Nephron (organoid): ENCODE measurements at regions not wholly inside any gene's neighbourhood (a gene's known extent, or its start where the extent isn't known, plus 50 kb on each side); places are given as distances from the start of the nearest gene placed in this dataset.

ENCODE experiments used
- H3K27ac Mint-ChIP-seq, 3 experiments: 2 replicates each; pipeline ENCODE4 v1.8.0; 2020; ENCODE audit warnings: mixed read lengths in 3 of 3, mild to moderate bottlenecking in 2 of 3, moderate library complexity in 1 of 3
- H3K27me3 Mint-ChIP-seq: 2 replicates; pipeline ENCODE4 v1.8.0; 2021; ENCODE audit warnings: low read depth, mild to moderate bottlenecking, moderate library complexity, mixed read lengths
- H3K36me3 Mint-ChIP-seq: 2 replicates; pipeline ENCODE4 v1.8.0; 2020; ENCODE audit warnings: low read depth, mixed read lengths
- H3K4me1 Mint-ChIP-seq: 2 replicates; pipeline ENCODE4 v1.8.0; 2020; ENCODE audit warnings: mixed read lengths
- H3K4me3 Mint-ChIP-seq, 3 experiments: 2 replicates each; pipeline ENCODE4 v1.8.0; 2020; ENCODE audit warnings: mild to moderate bottlenecking in 3 of 3, mixed read lengths in 3 of 3, moderate library complexity in 2 of 3
- H3K9me3 Mint-ChIP-seq: 2 replicates; pipeline ENCODE4 v1.8.0; 2020; ENCODE audit warnings: mixed read lengths
- TF ChIP-seq, protein P1 (sequence below), 3 experiments: fragments of 200-600 bp; sonication (generic); IDR thresholded peaks; one replicate each; pipeline ENCODE4 v1.5.0; 2021; ENCODE audit warnings: antibody characterized with exemption in 3 of 3; ENCODE audit not compliant: unreplicated experiment in 3 of 3

- H3K27me3 Mint-ChIP-seq, result peaks cover 3% of the 10 kb centered on the region
- H3K36me3 Mint-ChIP-seq, result no peaks in the 10 kb centered on the region
- H3K4me1 Mint-ChIP-seq, result no peaks in the 10 kb centered on the region
- H3K27ac Mint-ChIP-seq, result no peak overlapping the region
- no peak overlapping the region for H3K4me3 Mint-ChIP-seq
- H3K9me3 Mint-ChIP-seq, result peaks cover 5% of the 10 kb centered on the region
- TF ChIP-seq, protein P1, sequence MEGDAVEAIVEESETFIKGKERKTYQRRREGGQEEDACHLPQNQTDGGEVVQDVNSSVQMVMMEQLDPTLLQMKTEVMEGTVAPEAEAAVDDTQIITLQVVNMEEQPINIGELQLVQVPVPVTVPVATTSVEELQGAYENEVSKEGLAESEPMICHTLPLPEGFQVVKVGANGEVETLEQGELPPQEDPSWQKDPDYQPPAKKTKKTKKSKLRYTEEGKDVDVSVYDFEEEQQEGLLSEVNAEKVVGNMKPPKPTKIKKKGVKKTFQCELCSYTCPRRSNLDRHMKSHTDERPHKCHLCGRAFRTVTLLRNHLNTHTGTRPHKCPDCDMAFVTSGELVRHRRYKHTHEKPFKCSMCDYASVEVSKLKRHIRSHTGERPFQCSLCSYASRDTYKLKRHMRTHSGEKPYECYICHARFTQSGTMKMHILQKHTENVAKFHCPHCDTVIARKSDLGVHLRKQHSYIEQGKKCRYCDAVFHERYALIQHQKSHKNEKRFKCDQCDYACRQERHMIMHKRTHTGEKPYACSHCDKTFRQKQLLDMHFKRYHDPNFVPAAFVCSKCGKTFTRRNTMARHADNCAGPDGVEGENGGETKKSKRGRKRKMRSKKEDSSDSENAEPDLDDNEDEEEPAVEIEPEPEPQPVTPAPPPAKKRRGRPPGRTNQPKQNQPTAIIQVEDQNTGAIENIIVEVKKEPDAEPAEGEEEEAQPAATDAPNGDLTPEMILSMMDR (IDR thresholded peaks at IDR 0.05; ENCODE audit: unreplicated experiment in 3 of 3), result no peak
Observed at GRCh38 chr9:78871452-78872331, 574.8 kb downstream of the PSAT1 start.

DNA sequence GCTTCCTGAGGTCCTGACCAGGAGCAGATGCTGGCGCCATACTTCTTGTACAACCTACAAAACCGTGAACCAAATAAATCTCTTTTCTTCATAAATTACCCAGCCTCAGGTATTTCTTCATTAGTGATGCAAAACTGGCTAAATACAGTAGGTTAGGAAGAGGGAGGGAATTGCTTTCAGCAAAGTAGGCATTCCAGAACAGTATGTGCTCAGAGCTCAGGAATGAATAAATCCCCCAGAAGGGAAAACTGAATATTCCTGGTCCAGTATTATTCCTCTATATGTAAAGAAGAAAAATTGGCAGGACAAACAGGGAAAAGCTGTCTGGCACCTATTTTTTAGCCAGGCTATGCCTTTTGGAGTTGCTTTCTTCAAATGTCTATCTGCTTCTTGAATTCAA lies 577.1 kb downstream of the PSAT1 start:
- Mint-ChIP-seq H3K4me3 (no peak overlapping the region), H3K9me3 (peaks cover 5% of the 10 kb centered on the region), H3K27me3 (peaks cover 3% of the 10 kb centered on the region), H3K4me1 (no peaks in the 10 kb centered on the region), H3K27ac (no peak overlapping the region), H3K36me3 (no peaks in the 10 kb centered on the region)
- TF ChIP-seq, protein P1 (IDR thresholded peaks at IDR 0.05; ENCODE audit: unreplicated experiment in 3 of 3), result no peak

DNA sequence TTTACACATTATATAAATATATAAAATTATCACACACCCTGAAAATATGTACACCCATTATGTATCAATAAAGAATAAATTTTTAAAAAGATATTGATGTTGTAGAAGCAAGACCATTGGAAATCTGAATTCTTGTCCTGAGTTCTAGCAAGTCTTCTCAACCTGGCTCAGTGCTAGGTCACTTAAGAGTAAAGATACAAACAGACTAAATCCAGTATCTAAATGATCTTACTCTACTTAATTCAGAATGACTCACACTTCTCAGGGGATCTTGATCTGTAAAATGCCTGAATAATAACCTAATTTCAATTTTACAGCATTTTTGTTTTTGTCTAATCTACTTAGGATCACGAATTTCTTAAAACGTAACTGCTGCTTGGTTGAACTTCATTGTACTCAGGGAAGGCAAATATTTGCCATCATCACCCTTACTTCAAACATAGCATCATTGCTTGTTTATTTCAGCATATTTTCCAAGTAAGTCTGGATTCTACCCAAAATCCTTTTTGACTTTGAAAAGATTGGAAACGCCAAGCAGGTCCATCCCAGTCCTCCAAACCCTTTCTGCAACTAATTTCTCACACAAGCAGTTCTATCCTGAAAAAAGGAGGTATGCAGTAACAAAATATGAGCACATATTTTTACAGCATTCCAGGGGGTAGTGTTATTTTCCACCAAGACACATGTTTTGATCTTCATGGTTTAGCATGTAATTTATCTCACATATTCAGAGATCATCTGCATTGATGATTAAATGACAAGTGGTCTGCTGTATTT lies 582.6 kb downstream of the PSAT1 start:
- TF ChIP-seq, protein P1 (IDR thresholded peaks at IDR 0.05; ENCODE audit: unreplicated experiment in 3 of 3), result no peak
- Mint-ChIP-seq H3K9me3 (no peaks in the 10 kb centered on the region), H3K36me3 (no peaks in the 10 kb centered on the region), H3K27ac (no peak overlapping the region), H3K4me1 (no peaks in the 10 kb centered on the region), H3K27me3 (no peaks in the 10 kb centered on the region), H3K4me3 (no peak overlapping the region)

DNA sequence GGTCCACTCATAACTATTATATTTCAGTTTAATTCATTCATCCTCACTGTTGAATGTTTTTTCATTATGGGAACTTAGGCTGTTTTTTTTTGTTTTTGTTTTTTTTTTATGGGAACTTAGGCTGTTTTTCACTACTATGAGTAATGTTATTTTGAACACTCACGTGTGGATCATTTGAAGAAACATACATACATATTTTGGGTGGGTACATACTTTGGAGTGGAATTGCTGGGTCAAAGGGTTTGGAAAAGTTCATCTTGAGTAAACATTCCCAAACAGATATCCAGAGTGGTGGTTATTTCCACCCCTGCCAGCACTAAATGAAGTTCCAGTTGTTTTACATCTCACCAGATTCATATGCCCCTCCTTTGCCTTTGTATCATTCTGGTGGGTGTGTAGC lies 584.4 kb downstream of the PSAT1 start:
- Mint-ChIP-seq H3K27me3 (no peaks in the 10 kb centered on the region), H3K9me3 (no peaks in the 10 kb centered on the region)

GRCh38 chr9:78882481-78882880 lies 585.6 kb downstream of the PSAT1 start:
- no peak overlapping the region for H3K27ac Mint-ChIP-seq
- no peak overlapping the region for H3K4me3 Mint-ChIP-seq
- TF ChIP-seq, protein P1 (IDR thresholded peaks at IDR 0.05; ENCODE audit: unreplicated experiment in 3 of 3), result no peak
- no peaks in the 10 kb centered on the region for H3K9me3 Mint-ChIP-seq
- H3K4me1 Mint-ChIP-seq, result no peaks in the 10 kb centered on the region
- H3K27me3 Mint-ChIP-seq, result no peaks in the 10 kb centered on the region
- H3K36me3 Mint-ChIP-seq, result no peaks in the 10 kb centered on the region

More for the DNA sequence above, 584.4 kb downstream of the PSAT1 start:
- no peaks in the 10 kb centered on the region for H3K36me3 Mint-ChIP-seq
- TF ChIP-seq, protein P1 (IDR thresholded peaks at IDR 0.05; ENCODE audit: unreplicated experiment in 3 of 3), result no peak
- no peaks in the 10 kb centered on the region for H3K4me1 Mint-ChIP-seq
- H3K4me3 Mint-ChIP-seq, result no peak overlapping the region
- H3K27ac Mint-ChIP-seq, result no peak overlapping the region
